ENCODE measurements at regions not wholly inside any gene's neighbourhood (a gene's known extent, or its start where the extent isn't known, plus 50 kb on each side); places are given as distances from the start of the nearest gene placed in this dataset.
"Not testable (repeated sequence)": the region's sequence is repeated elsewhere in the genome, so short reads cannot be mapped to it uniquely, and the experiment has no call there.

DNA sequence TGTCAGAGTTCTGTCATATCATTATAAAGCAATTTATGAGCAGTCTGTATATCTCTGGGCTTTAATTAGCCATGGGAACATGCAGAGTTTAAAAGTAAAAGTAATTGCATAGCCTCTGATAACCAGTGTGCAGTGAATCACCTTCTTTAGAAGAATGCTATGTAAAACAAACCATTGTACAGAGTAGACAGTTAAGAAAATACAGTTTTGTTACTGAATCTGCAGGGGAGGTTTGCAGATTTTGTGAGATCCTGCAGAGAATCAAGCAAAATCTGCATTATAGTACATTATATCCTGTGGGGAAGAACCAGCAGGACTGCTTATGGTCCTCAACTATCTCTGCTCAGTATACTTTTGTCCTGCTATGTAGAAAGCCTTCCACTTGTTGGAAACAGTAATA lies 396.2 kb upstream of the NAALADL2 start:
- DNase-seq: no peak

DNA sequence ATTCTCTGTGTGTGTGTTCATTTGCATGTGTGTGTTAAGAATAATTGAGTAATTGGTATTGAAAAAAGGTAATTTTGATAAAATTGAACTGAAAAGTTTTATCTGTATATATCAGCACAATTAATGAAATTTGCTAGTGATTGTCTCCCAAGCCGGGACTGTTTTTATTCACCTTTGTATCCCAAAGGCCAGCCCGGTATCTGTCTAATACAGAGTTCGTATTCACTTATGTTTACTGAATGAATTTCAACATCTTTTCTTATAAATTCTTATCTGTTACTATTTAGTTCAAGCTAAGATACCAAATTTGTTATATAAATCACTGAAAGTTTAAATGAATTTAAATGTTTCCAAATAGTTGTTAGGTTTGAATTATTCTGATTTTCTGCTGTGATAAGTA lies 394.0 kb upstream of the NAALADL2 start:
- DNase-seq: no peak

DNA sequence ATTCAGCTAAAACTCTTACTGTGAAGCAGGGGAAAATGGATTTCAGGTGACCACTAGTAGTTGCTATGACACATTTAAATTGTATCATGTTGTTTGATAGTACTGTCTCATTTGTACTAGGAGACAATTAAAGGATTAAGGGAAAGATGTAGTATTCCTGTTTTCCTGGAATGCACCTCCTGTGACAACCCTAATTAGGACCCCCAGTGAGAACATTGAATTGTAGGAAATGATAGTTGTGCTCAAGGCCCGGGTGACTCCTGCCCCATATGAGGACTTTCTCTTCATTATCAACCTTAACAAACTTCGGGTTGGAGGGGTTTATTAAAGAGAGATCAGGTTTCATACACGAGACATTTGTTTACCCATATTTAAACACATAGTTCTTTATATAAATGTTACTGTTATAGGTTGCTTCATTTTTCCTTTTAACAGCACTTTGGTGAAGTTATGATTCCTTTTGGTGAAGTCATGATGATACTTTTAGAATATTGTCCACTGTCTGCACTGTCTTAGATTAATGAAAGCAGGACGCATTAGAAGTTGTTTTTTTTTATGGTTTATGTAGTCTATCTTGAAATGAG lies 392.6 kb upstream of the NAALADL2 start:
- DNase-seq: no peak

- no peak for DNase-seq
Observed at GRCh38 chr3:174477491-174477890, 381.6 kb upstream of the NAALADL2 start.

- DNase-seq: no peak
Observed at GRCh38 chr3:174480767-174481166, 378.4 kb upstream of the NAALADL2 start.

GRCh38 chr3:174482541-174482940 lies 376.6 kb upstream of the NAALADL2 start:
- DNase-seq: no peak

GRCh38 chr3:174483254-174483653 lies 375.9 kb upstream of the NAALADL2 start:
- DNase-seq: no peak

GRCh38 chr3:174483856-174484255 lies 375.3 kb upstream of the NAALADL2 start:
- not testable (repeated sequence) for DNase-seq

- DNase-seq: no peak
Observed at GRCh38 chr3:174488527-174488926, 370.6 kb upstream of the NAALADL2 start.

DNA sequence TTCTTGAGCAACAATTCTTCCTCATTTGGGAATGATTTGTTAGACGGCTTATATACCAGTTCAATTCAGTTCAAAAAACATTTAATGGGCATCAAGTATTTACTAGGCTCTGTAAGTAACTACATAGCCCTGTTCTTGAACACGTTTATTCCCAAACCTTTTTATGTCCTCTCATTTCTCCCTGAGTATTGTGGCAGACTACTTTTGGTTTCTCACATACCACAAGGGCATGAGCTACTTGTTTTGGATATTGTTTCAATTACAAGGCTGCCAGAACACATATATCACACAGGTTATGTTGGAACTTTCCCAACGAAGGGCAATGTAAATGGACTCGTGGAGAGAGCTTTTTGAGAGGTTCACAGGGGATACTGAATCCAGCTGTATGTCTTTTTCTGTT lies 363.8 kb upstream of the NAALADL2 start:
- no peak for DNase-seq

DNA sequence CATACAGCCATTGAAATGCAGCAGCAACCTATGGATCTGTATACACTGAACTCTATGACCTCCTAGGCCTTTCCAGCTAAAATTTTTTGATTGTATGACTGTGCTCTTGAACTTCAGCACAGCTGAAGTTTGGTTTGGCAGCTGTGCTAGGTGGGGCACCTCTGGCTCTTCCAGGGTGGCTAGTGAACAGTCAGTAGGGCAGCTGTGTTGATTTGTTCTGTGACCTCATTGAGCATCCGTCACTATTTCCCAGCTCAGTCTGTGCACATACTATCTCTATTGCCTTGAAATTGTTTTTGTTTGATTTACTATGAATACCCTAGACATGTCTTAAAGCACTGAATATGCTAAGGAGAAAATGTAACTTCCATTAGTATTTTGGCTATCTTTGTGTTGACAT lies 363.2 kb upstream of the NAALADL2 start:
- no peak for DNase-seq

- DNase-seq: no peak
Observed at GRCh38 chr3:174498638-174499037, 360.5 kb upstream of the NAALADL2 start.

DNA sequence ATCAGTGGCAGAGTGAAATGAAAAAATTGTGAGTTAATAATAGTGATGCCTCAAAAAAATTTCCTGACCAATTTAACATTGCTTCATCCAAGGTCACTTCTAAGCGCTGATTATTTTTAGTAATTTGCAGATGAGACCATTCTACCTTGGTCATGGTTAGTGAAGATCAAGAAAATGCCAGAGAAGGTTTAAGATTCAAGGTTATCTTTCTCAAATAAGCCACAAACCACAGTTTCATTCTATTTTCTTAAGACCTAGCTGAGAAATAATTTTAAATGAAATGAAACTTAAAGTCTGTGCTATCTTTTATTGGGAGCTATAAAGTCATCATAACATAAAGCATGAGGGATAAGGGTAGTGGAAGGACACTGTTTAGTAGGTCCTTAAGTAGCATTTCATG lies 353.9 kb upstream of the NAALADL2 start:
- DNase-seq: no peak

- no peak for DNase-seq
Observed at GRCh38 chr3:174524203-174524602, 334.9 kb upstream of the NAALADL2 start.

GRCh38 chr3:174529298-174529697 lies 329.8 kb upstream of the NAALADL2 start:
- no peak for DNase-seq

- DNase-seq: no peak
Observed at GRCh38 chr3:174531262-174531982, 327.7 kb upstream of the NAALADL2 start.

- DNase-seq: no peak
Observed at GRCh38 chr3:174532216-174532615, 326.9 kb upstream of the NAALADL2 start.

GRCh38 chr3:174532776-174533175 lies 326.4 kb upstream of the NAALADL2 start:
- no peak for DNase-seq

GRCh38 chr3:174533286-174533685 lies 325.8 kb upstream of the NAALADL2 start:
- no peak for DNase-seq

DNA sequence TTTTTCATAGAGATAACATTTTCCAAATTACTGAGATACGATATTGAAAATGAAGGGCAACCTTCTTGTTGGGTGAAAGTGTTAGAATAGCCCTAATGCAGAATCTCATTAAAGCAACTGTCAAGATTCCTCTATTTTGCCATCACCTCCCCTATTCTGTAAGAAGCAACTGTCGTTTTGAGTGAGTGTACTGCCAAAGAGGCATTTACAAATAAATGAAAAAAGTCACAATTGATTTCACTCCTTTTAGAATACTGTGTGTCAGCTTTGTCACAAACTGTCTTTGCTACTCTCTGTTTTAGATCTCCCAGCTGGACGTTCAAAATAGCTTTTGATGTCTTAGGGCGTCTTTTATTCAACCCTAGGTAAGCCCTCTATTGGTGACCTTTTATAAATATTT lies 322.8 kb upstream of the NAALADL2 start:
- DNase-seq: no peak

GRCh38 chr3:174538151-174538550 lies 321.0 kb upstream of the NAALADL2 start:
- no peak for DNase-seq

DNA sequence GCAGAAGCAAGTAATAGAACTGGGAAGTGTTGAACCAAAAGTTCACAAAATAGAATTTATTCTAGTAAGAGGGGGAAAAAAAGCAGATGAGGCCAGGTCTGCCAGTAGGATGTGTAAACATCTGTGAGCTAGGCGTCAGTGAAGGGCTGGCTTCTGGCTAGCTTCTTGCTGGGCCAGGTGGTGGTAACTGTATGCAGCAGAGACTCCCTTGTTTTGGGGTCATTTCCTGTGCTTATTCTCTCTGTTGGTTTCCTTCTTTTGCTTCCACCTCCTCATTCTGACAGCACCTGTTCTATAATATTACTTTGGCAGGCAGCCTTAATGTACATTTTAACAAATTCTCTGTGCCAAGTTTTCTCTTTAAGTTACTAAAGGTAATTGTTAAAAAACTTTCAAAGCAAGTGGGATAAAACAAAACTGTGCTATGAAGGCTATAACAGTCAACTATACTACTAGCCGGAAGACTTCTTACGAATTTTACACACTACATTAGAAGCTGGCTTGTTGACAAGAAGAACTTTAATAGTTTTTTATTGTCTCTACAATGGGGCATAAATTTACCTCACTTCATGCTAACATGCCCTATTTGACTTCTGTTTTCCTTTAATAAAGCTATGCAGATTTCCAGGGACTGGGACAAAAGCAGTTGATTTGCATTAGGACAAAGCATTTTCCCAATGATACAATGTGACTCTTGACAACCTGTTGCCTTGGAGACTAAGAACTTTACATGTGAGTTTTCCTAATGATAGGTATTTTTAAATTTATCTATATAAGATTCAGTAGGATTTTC lies 318.8 kb upstream of the NAALADL2 start:
- no peak for DNase-seq

DNA sequence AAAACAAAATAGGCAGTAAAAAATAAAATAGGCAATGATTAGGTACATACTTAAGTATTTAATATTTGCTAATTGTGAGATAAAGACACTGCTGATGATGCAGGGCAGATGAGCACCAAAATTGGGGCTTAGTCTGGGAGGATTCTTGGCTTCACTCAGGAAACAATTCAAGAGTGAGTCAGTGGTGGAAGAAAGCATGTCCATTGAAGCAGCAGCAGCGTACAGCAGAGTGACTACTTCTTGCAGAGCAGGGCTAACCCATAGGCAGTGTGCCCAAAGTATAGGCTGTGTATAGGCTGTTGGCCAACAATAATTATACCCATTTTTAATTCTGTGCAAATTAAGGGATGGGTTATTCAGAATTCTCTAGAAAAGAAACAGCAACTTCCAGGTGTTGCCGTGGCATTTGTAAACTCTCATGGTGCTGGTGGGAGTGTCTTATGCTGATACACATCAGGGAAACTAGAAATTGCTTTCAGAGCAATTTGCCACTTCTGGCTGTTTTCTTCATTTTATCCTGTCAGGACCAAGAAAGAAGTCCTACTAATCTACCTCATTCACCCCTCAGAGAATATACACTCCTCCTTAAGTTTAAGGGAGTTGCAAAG lies 317.3 kb upstream of the NAALADL2 start:
- no peak for DNase-seq

Measured in activated CD4-positive, alpha-beta T cell treated with anti-CD3 and anti-CD28 coated beads, Interleukin-2, amount 50 U/mL, for 16 hours (primary cell).